Left lung (tissue), 4 donors: ENCODE measurements at regions not wholly inside any gene's neighbourhood (a gene's known extent, or its start where the extent isn't known, plus 50 kb on each side); places are given as distances from the start of the nearest gene placed in this dataset.

Source experiments
- ATAC-seq: fragments of 200-7000 bp; cut with Tn5 transposase; one replicate; pipeline ENCODE4 v1.9.1; 2020; ENCODE audit warnings: moderate library complexity
- DNase-seq, 4 donors: peaks; one replicate each; pipeline ENCODE4 v3.0.0-alpha.2; 2013 to 2020
- H3K27ac ChIP-seq, 2 donors: fragments of 200-600 bp; sonication (generic) in 1 of 2; one replicate each; pipeline versions ENCODE4 v1.5.0 to v1.8.0; 2020 to 2021
- H3K27me3 ChIP-seq, 2 donors: fragments of 200-600 bp; sonication (generic) in 1 of 2; one replicate each; pipeline versions ENCODE4 v1.5.0 to v1.8.0; 2020 to 2021
- H3K36me3 ChIP-seq, 2 donors: fragments of 200-600 bp; sonication (generic) in 1 of 2; one replicate each; pipeline versions ENCODE4 v1.5.0 to v1.8.0; 2020 to 2021
- H3K4me1 ChIP-seq, 2 donors: fragments of 200-600 bp; one replicate each; pipeline ENCODE4 v1.8.0; 2021
- H3K4me3 ChIP-seq, 2 donors: fragments of 200-600 bp; sonication (generic) in 1 of 2; one replicate each; pipeline versions ENCODE4 v1.5.0 to v1.8.0; 2020 to 2021; ENCODE audit warnings: mild to moderate bottlenecking in 1 of 2
- H3K9me3 ChIP-seq, 2 donors: fragments of 200-600 bp; sonication (generic) in 1 of 2; one replicate each; pipeline versions ENCODE4 v1.5.0 to v1.8.0; 2020 to 2021
- CTCF ChIP-seq, 2 donors: fragments of 200-600 bp; sonication (generic) in 1 of 2; IDR thresholded peaks; one replicate each; pipeline versions ENCODE4 v1.5.0 to v1.8.0; 2021; ENCODE audit warnings: antibody characterized with exemption in 2 of 2
- intact Hi-C, 2 donors: fragments of 100-400 bp; cut with DNase I; formaldehyde crosslinking; loops; one replicate each; pipeline versions ENCODE4 v1.11.2 to v1.14.2; 2022
- donor health status: DM: no; HTN: yes; CAD: no.
- donor health status: DM: no; HTN: no; CAD: no.

- Histone ChIP-seq H3K27ac (no peak overlapping the region), H3K27me3 (no peaks in the 10 kb centered on the region), H3K4me1 (no peaks in the 10 kb centered on the region), H3K4me3 (no peak overlapping the region), H3K9me3 (no peaks in the 10 kb centered on the region), H3K36me3 (no peaks in the 10 kb centered on the region)
- DNase-seq (no peak), ATAC-seq (no peak)
- TF ChIP-seq CTCF (IDR thresholded peaks at IDR 0.05), result no peak
- intact Hi-C loops, result no loop called here
These were observed 500.6 kb upstream of the ID4 start for GRCh38 chr6:19336579-19336978.

- no peak overlapping the region for H3K4me3 ChIP-seq
- H3K4me1 ChIP-seq, result no peaks in the 10 kb centered on the region
- H3K9me3 ChIP-seq, result no peaks in the 10 kb centered on the region
- no peaks in the 10 kb centered on the region for H3K27me3 ChIP-seq
- DNase-seq, result peak in 1 of 4 donors; percentile 60
- H3K27ac ChIP-seq, result no peak overlapping the region
- H3K36me3 ChIP-seq, result no peaks in the 10 kb centered on the region
- intact Hi-C loops, result no loop called here
- TF ChIP-seq CTCF (IDR thresholded peaks at IDR 0.05), result no peak
- peak; percentile 41 for ATAC-seq
These were observed 500.1 kb upstream of the ID4 start for GRCh38 chr6:19337101-19337500.

- Histone ChIP-seq H3K4me3 (no peak overlapping the region), H3K36me3 (no peaks in the 10 kb centered on the region), H3K9me3 (peaks cover 0 to 6% of the 10 kb centered on the region in 2 donors), H3K4me1 (no peaks in the 10 kb centered on the region), H3K27me3 (no peaks in the 10 kb centered on the region), H3K27ac (no peak overlapping the region)
- no peak for DNase-seq
- intact Hi-C loops, result no loop called here
- ATAC-seq, result no peak
- no peak for TF ChIP-seq CTCF (IDR thresholded peaks at IDR 0.05)
These were observed 494.6 kb upstream of the ID4 start for GRCh38 chr6:19342616-19343015.

DNA sequence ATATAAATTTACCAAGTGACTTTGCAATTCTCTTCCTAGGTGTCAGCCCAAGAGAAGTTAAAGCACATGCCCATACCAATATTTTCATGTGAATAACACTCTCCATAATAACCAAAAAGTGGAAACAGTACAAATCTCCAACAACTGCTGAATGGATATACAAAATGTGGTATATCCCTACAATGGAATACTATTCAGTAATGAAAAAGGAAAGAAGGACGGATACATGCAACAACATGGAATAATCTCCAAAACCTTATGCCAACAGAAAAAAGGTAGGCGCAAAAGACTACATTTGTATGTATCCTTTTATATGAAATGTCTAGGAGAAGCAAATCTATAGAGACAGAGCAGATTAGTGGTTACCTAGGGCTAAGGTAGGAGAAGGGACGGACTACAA lies 487.7 kb upstream of the ID4 start:
- Histone ChIP-seq H3K9me3 (peaks cover 0 to 22% of the 10 kb centered on the region in 2 donors), H3K27ac (no peak overlapping the region), H3K4me3 (no peak overlapping the region), H3K27me3 (no peaks in the 10 kb centered on the region), H3K4me1 (no peaks in the 10 kb centered on the region), H3K36me3 (no peaks in the 10 kb centered on the region)
- DNase-seq, result no peak
- ATAC-seq, result no peak
- intact Hi-C loops, result no loop called here
- TF ChIP-seq CTCF (IDR thresholded peaks at IDR 0.05), result no peak

- H3K27me3 ChIP-seq, result no peaks in the 10 kb centered on the region
- no peak for DNase-seq
- H3K9me3 ChIP-seq, result peaks cover 0 to 5% of the 10 kb centered on the region in 2 donors
- no peaks in the 10 kb centered on the region for H3K4me1 ChIP-seq
- H3K36me3 ChIP-seq, result no peaks in the 10 kb centered on the region
- no peak for ATAC-seq
- intact Hi-C loops, result no loop called here
- H3K4me3 ChIP-seq, result no peak overlapping the region
- no peak overlapping the region for H3K27ac ChIP-seq
- no peak for TF ChIP-seq CTCF (IDR thresholded peaks at IDR 0.05)
These were observed 483.0 kb upstream of the ID4 start for GRCh38 chr6:19354181-19354580.
